GM23338 (cell line): ENCODE measurements at regions not wholly inside any gene's neighbourhood (a gene's known extent, or its start where the extent isn't known, plus 50 kb on each side); places are given as distances from the start of the nearest gene placed in this dataset.
A peak's percentile ranks its signal among the peaks of the same experiment; 100 is the strongest.
"Not testable (repeated sequence)": the region's sequence is repeated elsewhere in the genome, so short reads cannot be mapped to it uniquely, and the experiment has no call there.

Experiments
- ATAC-seq: fragments of 200-7000 bp; cut with Tn5 transposase; 3 replicates; pipeline ENCODE4 v1.9.1; 2020
- DNase-seq: peaks from one replicate; pipeline ENCODE4 v3.0.0-alpha.2; 2015; ENCODE audit warnings: low spot score
- H2AFZ ChIP-seq: fragments of 200-600 bp; sonication (generic); 2 replicates; pipeline ENCODE4 v1.8.0; 2016; ENCODE audit warnings: antibody characterized with exemption, mild to moderate bottlenecking, moderate library complexity
- H3F3A ChIP-seq: fragments of 200-600 bp; sonication (generic); replicated peaks from 2 replicates; pipeline ENCODE4 v1.8.0; 2017; ENCODE audit warnings: antibody characterized with exemption, mixed run types, low read depth
- H3K27ac ChIP-seq: fragments of 200-600 bp; sonication (generic); 2 replicates; pipeline ENCODE4 v1.6.1; 2016; ENCODE audit warnings: low read depth
- H3K27me3 ChIP-seq: fragments of 200-600 bp; sonication (generic); 2 replicates; pipeline ENCODE4 v1.8.0; 2016; ENCODE audit warnings: mild to moderate bottlenecking, mixed run types, moderate library complexity; ENCODE audit not compliant: insufficient read depth
- H3K36me3 ChIP-seq: fragments of 200-600 bp; sonication (generic); 2 replicates; pipeline ENCODE4 v1.8.0; 2016; ENCODE audit warnings: mild to moderate bottlenecking; ENCODE audit not compliant: insufficient read depth
- H3K4me1 ChIP-seq: fragments of 200-600 bp; sonication (generic); 2 replicates; pipeline ENCODE4 v1.8.0; 2016; ENCODE audit warnings: mild to moderate bottlenecking, moderate library complexity; ENCODE audit not compliant: insufficient read depth
- H3K4me2 ChIP-seq: fragments of 200-600 bp; sonication (generic); 2 replicates; pipeline ENCODE4 v1.7.1; 2017; ENCODE audit warnings: mixed run types
- H3K4me3 ChIP-seq: fragments of 200-600 bp; sonication (generic); 2 replicates; pipeline ENCODE4 v1.6.1; 2016; ENCODE audit warnings: mixed run types
- H3K79me2 ChIP-seq: fragments of 200-600 bp; sonication (generic); replicated peaks from 2 replicates; pipeline ENCODE4 v1.8.0; 2017; ENCODE audit warnings: mild to moderate bottlenecking; ENCODE audit not compliant: insufficient read depth
- H3K9me2 ChIP-seq: fragments of 200-600 bp; sonication (generic); 2 replicates; pipeline ENCODE4 v1.8.0; 2017; ENCODE audit not compliant: insufficient read depth
- H4K20me1 ChIP-seq: fragments of 200-600 bp; sonication (generic); replicated peaks from 2 replicates; pipeline ENCODE4 v1.8.0; 2017; ENCODE audit warnings: mild to moderate bottlenecking; ENCODE audit not compliant: insufficient read depth
- H3K27ac Mint-ChIP-seq: 2 replicates; pipeline ENCODE4 v1.8.0; 2020; ENCODE audit warnings: inconsistent platforms, mild to moderate bottlenecking, moderate library complexity, mixed read lengths
- H3K27me3 Mint-ChIP-seq: 3 replicates; pipeline ENCODE4 v1.8.0; 2022; ENCODE audit warnings: low read depth, mild to moderate bottlenecking, moderate library complexity, mixed read lengths, inconsistent platforms; ENCODE audit not compliant: insufficient read depth, poor library complexity
- H3K36me3 Mint-ChIP-seq: 3 replicates; pipeline ENCODE4 v1.8.0; 2021; ENCODE audit warnings: low read depth, mild to moderate bottlenecking, inconsistent platforms, moderate library complexity, mixed read lengths
- H3K4me1 Mint-ChIP-seq: 3 replicates; pipeline ENCODE4 v1.8.0; 2020; ENCODE audit warnings: mild to moderate bottlenecking, inconsistent platforms, mixed read lengths
- H3K4me3 Mint-ChIP-seq: 3 replicates; pipeline ENCODE4 v1.8.0; 2021; ENCODE audit warnings: moderate library complexity, mild to moderate bottlenecking, inconsistent platforms, mixed read lengths
- H3K9me3 Mint-ChIP-seq: 3 replicates; pipeline ENCODE4 v1.8.0; 2020; ENCODE audit warnings: moderate library complexity, mild to moderate bottlenecking, inconsistent platforms, mixed read lengths
- CREB1 ChIP-seq: fragments of 250-450 bp; sonication (Bioruptor Pico); IDR thresholded peaks from 2 replicates; pipeline ENCODE4 v1.5.0; 2020; ENCODE audit warnings: low read depth, mild to moderate bottlenecking, moderate library complexity
- EZH2 ChIP-seq: fragments of 200-600 bp; sonication (generic); IDR thresholded peaks from one replicate; pipeline ENCODE4 v1.8.0; 2017; ENCODE audit warnings: antibody characterized with exemption, mild to moderate bottlenecking, low read depth; ENCODE audit not compliant: unreplicated experiment
- EZH2phosphoT487 ChIP-seq: fragments of 200-600 bp; sonication (generic); IDR thresholded peaks from one replicate; pipeline ENCODE4 v1.8.1; 2018; ENCODE audit warnings: antibody characterized with exemption; ENCODE audit not compliant: unreplicated experiment
- JUNB ChIP-seq: IDR thresholded peaks from one replicate; pipeline ENCODE4 v1.6.1; 2016; ENCODE audit warnings: antibody characterized with exemption; ENCODE audit not compliant: unreplicated experiment
- NANOG ChIP-seq: IDR thresholded peaks from 2 replicates; pipeline ENCODE4 v1.6.1; 2016; ENCODE audit warnings: antibody characterized with exemption, borderline replicate concordance
- POLR2AphosphoS5 ChIP-seq: IDR thresholded peaks from 2 replicates; pipeline ENCODE4 v1.6.1; 2016; ENCODE audit warnings: antibody characterized with exemption, low read depth
- STAT1 ChIP-seq: IDR thresholded peaks from one replicate; pipeline ENCODE4 v1.6.1; 2016; ENCODE audit warnings: antibody characterized with exemption; ENCODE audit not compliant: unreplicated experiment
- ZNF114 ChIP-seq: fragments of 250-450 bp; sonication (Bioruptor Pico); IDR thresholded peaks from 2 replicates; pipeline ENCODE4 v1.5.0; 2020; ENCODE audit warnings: mild to moderate bottlenecking, moderate library complexity
- TF ChIP-seq, protein P1 (sequence below): IDR thresholded peaks from one replicate; pipeline ENCODE4 v1.6.1; 2018; ENCODE audit warnings: antibody characterized with exemption; ENCODE audit not compliant: unreplicated experiment
- TF ChIP-seq, protein P2 (sequence below): IDR thresholded peaks from 2 replicates; pipeline ENCODE4 v1.6.1; 2016; ENCODE audit warnings: antibody characterized with exemption
- TF ChIP-seq, protein P3 (sequence below), 2 experiments: fragments of 200-600 bp in 1 of 2; sonication (generic) in 1 of 2; conservative IDR thresholded peaks; 2 replicates each; pipeline versions ENCODE4 v1.5.1 to v1.6.1; 2016 to 2017; ENCODE audit warnings: antibody characterized with exemption in 2 of 2, low read depth in 2 of 2, mild to moderate bottlenecking in 2 of 2, moderate library complexity in 1 of 2

GRCh38 chr9:115469841-115470240 lies 351.9 kb upstream of the TNC start:
- no peaks in the 10 kb centered on the region for H4K20me1 ChIP-seq
- no peak for TF ChIP-seq CREB1 (CRISPR knock-in tag)
- peaks cover 10% of the 10 kb centered on the region for H3K27me3 Mint-ChIP-seq
- H3K9me2 ChIP-seq = no peaks in the 10 kb centered on the region
- ATAC-seq (peak; percentile 28; the same call in 1 of the 3 replicates), DNase-seq (peak; percentile 33)
- H3K79me2 ChIP-seq = peaks cover 42% of the 10 kb centered on the region
- H3K36me3 Mint-ChIP-seq = peaks cover 43% of the 10 kb centered on the region
- H2AFZ ChIP-seq = no peak overlapping the region
- H3K4me3 Mint-ChIP-seq = no peak overlapping the region
- H3K36me3 ChIP-seq = peaks cover 4% of the 10 kb centered on the region; the same call in 1 of the 2 replicates
- no peaks in the 10 kb centered on the region for H3F3A ChIP-seq
- H3K27me3 ChIP-seq = no peaks in the 10 kb centered on the region
- H3K9me3 Mint-ChIP-seq = peaks cover 19% of the 10 kb centered on the region
- peak overlapping the region; percentile 54 for H3K4me2 ChIP-seq
- H3K4me1 ChIP-seq = peaks cover 49% of the 10 kb centered on the region
- peak overlapping the region; percentile 8; the same call in 1 of the 2 replicates for H3K27ac ChIP-seq
- H3K4me1 Mint-ChIP-seq = peaks cover 44% of the 10 kb centered on the region
- H3K4me3 ChIP-seq = no peak overlapping the region
- H3K27ac Mint-ChIP-seq = peak overlapping the region; percentile 25

DNA sequence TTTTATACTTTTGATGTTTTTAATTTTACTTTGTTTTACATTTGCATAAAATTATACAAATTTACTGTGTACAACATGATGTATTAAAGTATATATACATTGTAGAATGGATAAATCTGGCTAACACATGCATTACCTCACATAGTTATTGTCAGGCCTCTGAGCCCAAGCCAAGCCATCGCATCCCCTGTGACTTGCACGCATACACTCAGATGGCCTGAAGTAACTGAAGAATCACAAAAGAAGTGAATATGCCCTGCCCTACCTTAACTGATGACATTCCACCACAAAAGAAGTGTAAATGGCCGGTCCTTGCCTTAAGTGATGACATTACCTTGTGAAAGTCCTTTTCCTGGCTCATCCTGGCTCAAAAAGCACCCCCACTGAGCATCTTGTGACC lies 355.1 kb upstream of the TNC start:
- not testable (repeated sequence) for H2AFZ ChIP-seq, H3K9me2 ChIP-seq, H4K20me1 ChIP-seq, H3F3A ChIP-seq, H3K27ac Mint-ChIP-seq, H3K27me3 ChIP-seq
- Histone ChIP-seq H3K4me3 (peak overlapping the region; percentile 83), H3K4me1 (peaks cover 40% of the 10 kb centered on the region), H3K79me2 (peaks cover 57% of the 10 kb centered on the region), H3K4me2 (peak overlapping the region; percentile 50), H3K27ac (peak overlapping the region; percentile 85), H3K36me3 (peaks cover 10% of the 10 kb centered on the region; the same call in 1 of the 2 replicates)
- peak overlapping the region; percentile 91 for H3K4me3 Mint-ChIP-seq
- peaks cover 22% of the 10 kb centered on the region for H3K27me3 Mint-ChIP-seq
- ATAC-seq = peak; percentile 53
- H3K36me3 Mint-ChIP-seq = peaks cover 65% of the 10 kb centered on the region
- peak; percentile 34 for DNase-seq
- H3K9me3 Mint-ChIP-seq = peaks cover 16% of the 10 kb centered on the region
- H3K4me1 Mint-ChIP-seq = peaks cover 71% of the 10 kb centered on the region
- peak; percentile 54; the same call in 1 of the 2 replicates for TF ChIP-seq NANOG
- peak; percentile 58 for TF ChIP-seq POLR2AphosphoS5

DNA sequence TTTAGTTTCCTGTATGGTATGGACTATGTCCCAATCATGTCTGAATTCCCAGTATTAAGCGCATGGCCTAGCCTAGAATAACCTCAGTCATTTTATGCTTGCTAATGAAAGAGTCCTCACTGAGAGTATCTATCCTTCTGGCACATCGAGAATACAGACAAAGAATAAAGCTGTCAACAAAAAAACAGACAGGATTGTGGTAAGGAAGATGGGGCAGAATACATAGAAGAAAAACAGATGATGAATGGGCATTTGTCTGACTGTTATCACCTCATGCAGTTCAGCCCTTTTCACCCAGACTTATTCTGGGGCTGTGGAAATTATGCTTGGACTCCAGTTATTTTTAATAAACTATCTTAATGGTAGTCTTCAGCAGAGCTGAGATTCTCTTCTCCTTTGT lies 363.8 kb upstream of the TNC start:
- Histone ChIP-seq H3K4me2 (peak overlapping the region; percentile 46; the same call in 1 of the 2 replicates), H3K27ac (peak overlapping the region; percentile 15), H3K27me3 (no peaks in the 10 kb centered on the region), H3K4me1 (peaks cover 64% of the 10 kb centered on the region), H3K79me2 (peaks cover 14% of the 10 kb centered on the region), H4K20me1 (peaks cover 3% of the 10 kb centered on the region; the same call in 1 of the 2 replicates), H3K9me2 (no peaks in the 10 kb centered on the region), H3F3A (peaks cover 7% of the 10 kb centered on the region), H2AFZ (no peak overlapping the region), H3K36me3 (peaks cover 25% of the 10 kb centered on the region; the same call in 1 of the 2 replicates), H3K4me3 (peak overlapping the region; percentile 12; the same call in 1 of the 2 replicates)
- Mint-ChIP-seq H3K27me3 (peaks cover 9% of the 10 kb centered on the region), H3K4me1 (peaks cover 60% of the 10 kb centered on the region), H3K9me3 (0 out of 3 replicates have a peak, but pooled peaks cover 5% of the 10 kb centered on the region), H3K36me3 (peaks cover 65% of the 10 kb centered on the region), H3K4me3 (no peak overlapping the region), H3K27ac (no peak overlapping the region)
- no peak for DNase-seq
- TF ChIP-seq, protein P1, sequence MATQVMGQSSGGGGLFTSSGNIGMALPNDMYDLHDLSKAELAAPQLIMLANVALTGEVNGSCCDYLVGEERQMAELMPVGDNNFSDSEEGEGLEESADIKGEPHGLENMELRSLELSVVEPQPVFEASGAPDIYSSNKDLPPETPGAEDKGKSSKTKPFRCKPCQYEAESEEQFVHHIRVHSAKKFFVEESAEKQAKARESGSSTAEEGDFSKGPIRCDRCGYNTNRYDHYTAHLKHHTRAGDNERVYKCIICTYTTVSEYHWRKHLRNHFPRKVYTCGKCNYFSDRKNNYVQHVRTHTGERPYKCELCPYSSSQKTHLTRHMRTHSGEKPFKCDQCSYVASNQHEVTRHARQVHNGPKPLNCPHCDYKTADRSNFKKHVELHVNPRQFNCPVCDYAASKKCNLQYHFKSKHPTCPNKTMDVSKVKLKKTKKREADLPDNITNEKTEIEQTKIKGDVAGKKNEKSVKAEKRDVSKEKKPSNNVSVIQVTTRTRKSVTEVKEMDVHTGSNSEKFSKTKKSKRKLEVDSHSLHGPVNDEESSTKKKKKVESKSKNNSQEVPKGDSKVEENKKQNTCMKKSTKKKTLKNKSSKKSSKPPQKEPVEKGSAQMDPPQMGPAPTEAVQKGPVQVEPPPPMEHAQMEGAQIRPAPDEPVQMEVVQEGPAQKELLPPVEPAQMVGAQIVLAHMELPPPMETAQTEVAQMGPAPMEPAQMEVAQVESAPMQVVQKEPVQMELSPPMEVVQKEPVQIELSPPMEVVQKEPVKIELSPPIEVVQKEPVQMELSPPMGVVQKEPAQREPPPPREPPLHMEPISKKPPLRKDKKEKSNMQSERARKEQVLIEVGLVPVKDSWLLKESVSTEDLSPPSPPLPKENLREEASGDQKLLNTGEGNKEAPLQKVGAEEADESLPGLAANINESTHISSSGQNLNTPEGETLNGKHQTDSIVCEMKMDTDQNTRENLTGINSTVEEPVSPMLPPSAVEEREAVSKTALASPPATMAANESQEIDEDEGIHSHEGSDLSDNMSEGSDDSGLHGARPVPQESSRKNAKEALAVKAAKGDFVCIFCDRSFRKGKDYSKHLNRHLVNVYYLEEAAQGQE = no peak
- no peak for TF ChIP-seq NANOG
- no peak for TF ChIP-seq JUNB
- TF ChIP-seq CREB1 (CRISPR knock-in tag) = no peak
- no peak for TF ChIP-seq EZH2
- TF ChIP-seq POLR2AphosphoS5 = no peak
- TF ChIP-seq, protein P2, sequence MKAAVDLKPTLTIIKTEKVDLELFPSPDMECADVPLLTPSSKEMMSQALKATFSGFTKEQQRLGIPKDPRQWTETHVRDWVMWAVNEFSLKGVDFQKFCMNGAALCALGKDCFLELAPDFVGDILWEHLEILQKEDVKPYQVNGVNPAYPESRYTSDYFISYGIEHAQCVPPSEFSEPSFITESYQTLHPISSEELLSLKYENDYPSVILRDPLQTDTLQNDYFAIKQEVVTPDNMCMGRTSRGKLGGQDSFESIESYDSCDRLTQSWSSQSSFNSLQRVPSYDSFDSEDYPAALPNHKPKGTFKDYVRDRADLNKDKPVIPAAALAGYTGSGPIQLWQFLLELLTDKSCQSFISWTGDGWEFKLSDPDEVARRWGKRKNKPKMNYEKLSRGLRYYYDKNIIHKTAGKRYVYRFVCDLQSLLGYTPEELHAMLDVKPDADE = no peak
- no peak for TF ChIP-seq STAT1
- no peak for TF ChIP-seq ZNF114 (CRISPR knock-in tag)
- TF ChIP-seq EZH2phosphoT487 = no peak
- TF ChIP-seq, protein P3, sequence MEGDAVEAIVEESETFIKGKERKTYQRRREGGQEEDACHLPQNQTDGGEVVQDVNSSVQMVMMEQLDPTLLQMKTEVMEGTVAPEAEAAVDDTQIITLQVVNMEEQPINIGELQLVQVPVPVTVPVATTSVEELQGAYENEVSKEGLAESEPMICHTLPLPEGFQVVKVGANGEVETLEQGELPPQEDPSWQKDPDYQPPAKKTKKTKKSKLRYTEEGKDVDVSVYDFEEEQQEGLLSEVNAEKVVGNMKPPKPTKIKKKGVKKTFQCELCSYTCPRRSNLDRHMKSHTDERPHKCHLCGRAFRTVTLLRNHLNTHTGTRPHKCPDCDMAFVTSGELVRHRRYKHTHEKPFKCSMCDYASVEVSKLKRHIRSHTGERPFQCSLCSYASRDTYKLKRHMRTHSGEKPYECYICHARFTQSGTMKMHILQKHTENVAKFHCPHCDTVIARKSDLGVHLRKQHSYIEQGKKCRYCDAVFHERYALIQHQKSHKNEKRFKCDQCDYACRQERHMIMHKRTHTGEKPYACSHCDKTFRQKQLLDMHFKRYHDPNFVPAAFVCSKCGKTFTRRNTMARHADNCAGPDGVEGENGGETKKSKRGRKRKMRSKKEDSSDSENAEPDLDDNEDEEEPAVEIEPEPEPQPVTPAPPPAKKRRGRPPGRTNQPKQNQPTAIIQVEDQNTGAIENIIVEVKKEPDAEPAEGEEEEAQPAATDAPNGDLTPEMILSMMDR (conservative IDR thresholded peaks at IDR 0.05; ENCODE audit: low read depth in 2 of 2) = no peak
- no peak for ATAC-seq
